ENCODE measurements at regions not wholly inside any gene's neighbourhood (a gene's known extent, or its start where the extent isn't known, plus 50 kb on each side); places are given as distances from the start of the nearest gene placed in this dataset.

DNA sequence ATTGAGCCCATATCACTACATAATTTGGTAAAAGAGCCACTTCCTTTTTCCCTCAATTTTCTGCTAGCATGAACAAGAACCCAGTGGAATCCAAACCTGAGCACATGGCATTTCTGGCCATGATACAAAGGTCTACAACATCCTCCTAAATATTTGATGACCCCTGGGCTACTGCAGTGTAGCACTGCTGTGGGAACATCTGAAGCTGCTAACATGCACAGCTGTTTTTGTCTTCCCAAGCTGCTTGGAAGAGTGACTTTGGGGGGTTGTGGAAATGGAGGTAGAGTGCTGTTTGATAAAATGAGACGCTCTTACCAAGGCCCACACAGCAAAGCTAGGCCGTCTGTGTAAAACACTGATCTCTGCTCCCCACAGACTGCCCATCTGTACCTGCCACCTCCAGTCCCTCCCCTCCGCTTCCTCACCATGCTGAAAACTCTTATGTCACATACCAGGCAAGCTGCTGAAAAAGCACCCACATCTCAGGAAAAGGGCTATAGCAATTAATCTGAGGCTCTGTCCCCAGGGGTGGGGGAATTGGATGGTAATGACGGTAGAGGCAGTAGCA lies 197.2 kb upstream of the HNRNPA3 start:
- no peak for DNase-seq (ENCODE audit: low read depth, low spot score)

GRCh38 chr2:177020524-177021119 lies 192.0 kb upstream of the HNRNPA3 start:
- no peak for DNase-seq (ENCODE audit: low read depth, low spot score)

DNA sequence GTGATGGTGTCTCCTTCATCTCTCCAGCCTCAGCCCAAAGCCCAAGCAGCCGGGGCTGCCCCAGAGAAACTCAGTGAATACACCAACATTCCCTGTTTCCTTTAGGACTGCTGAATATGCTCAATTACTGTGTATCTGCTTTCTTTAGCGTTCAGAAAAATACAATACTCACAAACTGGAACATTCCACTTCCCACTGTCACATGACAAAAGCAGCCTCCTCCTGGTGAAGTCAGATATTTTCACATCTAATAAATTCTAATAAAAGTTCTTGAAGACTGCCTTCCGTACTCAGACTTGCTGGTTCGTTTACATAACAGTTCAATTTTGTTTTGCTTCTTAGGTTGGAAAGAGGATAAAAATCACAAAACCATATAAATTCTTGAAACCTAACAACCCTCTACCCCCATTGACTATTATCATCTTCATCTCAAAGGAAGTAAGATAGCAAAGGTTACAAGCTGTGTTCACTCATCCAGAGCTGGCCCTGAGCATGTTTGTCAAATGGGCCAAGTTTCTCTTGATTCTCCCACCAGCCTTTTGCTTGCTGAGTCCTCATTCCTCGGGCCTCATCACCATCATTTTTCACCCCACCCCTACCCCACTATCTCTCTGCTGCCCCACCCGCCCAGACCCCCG lies 190.8 kb upstream of the HNRNPA3 start:
- no peak for DNase-seq (ENCODE audit: low read depth, low spot score)

- DNase-seq (ENCODE audit: low read depth, low spot score) = no peak
Observed at GRCh38 chr2:177024765-177025164, 187.8 kb upstream of the HNRNPA3 start.

- no peak for DNase-seq (ENCODE audit: low read depth, low spot score)
Observed at GRCh38 chr2:177026253-177026652, 186.3 kb upstream of the HNRNPA3 start.

- DNase-seq (ENCODE audit: low read depth, low spot score) = no peak
Observed at GRCh38 chr2:177026956-177027355, 185.6 kb upstream of the HNRNPA3 start.

GRCh38 chr2:177028296-177028695 lies 184.3 kb upstream of the HNRNPA3 start:
- no peak for DNase-seq (ENCODE audit: low read depth, low spot score)

GRCh38 chr2:177029075-177029474 lies 183.5 kb upstream of the HNRNPA3 start:
- no peak for DNase-seq (ENCODE audit: low read depth, low spot score)

GRCh38 chr2:177029501-177029900 lies 183.1 kb upstream of the HNRNPA3 start:
- DNase-seq (ENCODE audit: low read depth, low spot score) = no peak

DNA sequence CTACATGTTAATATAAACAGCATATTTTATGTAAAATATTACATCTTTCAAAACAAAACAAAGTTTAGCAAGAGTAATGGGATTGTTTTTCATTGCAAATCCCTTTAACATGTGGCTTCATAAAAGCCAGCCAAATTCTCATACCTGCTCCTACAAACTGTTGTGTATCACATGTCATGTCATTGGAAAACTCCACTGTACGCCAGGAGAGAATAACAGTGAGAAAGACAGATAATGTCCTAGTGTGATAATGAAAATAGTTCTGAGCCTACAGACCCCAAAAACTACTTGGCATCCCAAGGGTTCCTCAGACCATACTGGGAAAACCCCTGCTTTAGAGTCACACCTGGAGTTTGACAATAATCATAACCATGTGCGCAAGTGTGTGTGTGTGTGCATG lies 182.7 kb upstream of the HNRNPA3 start:
- no peak for DNase-seq (ENCODE audit: low read depth, low spot score)

DNA sequence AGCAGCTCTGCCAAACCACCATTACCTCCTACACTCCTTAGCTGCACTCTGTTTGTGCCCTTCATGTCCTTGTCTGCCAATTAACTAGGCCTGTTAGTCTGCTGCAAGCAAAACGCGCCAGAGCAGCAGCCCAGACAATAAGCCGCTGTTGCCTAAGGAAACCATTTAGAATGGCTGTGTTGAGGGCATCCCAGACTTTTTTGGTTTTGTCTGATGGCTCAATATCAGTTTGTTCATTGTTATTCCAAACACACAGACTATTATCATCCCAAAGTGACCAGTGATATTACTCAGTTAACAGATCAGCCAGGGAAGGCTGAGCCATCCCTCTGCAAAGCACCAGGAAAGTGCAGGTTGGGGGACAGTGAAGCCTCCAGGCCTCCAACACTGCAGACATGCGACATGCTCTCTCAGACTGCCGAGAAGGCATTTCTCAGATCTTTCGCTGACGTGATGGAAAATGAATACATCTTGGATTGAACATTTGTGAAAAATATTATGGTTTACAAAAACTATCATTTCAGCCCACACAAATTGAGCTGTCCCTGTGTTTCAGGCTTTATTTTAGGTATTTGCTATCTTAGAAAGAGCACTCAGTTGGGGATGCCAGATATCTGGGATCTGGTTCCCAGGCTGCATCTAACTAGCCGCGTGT lies 182.0 kb upstream of the HNRNPA3 start:
- DNase-seq (ENCODE audit: low read depth, low spot score) = no peak

DNA sequence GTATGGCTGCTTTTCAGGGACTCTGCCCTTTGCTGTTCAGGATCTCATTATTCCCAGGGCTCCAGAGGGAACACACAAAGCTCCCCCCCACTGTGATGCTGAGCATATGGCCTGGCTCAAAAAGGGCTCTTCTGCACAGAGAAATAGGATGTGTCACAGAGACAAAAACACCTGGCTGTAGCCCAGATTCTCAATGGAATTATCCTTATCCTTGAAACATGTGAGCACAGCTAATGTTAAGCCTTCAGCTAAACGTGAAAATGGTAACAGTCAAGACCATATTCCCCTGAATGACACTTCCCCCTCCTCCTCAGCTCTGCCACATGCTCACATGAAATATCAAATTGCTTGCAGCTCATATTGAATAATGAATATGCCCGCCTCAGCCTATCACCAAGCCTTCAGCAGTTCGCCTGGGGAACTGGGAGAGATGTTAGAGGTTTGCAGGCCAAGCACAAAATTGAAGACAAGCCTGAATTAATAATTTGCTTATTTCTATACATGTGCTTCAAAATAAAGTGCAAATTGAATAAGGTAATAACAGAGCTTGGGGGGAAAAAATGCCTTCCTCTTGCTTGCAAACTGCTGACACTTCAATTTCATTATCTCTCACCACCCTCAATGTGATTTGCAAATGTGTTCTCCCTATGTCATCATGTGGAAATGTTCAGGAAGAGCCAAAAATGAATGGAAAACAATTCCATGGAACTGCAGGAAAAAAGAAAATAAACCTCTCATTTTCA lies 181.0 kb upstream of the HNRNPA3 start:
- no peak for DNase-seq (ENCODE audit: low read depth, low spot score)

- DNase-seq (ENCODE audit: low read depth, low spot score) = no peak
Observed at GRCh38 chr2:177036747-177037146, 175.8 kb upstream of the HNRNPA3 start.

DNA sequence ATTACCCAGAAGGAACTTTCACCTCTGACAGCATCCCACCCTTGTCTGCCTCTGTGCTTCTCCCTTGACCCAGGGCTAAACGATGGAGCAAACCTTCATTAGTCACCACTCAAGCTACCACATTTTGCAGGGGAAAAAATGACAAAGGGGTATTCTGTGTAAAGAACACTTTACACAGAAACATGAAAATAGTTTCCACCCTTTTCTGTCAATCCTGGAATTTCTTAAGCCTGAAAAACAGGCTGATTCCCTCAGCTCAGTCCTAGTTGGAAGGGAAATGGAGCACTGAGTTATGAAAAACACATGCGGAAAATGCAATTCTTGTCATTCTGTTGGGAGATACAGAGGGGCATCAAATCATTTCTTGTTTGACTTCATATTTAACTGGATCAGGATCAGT lies 175.0 kb upstream of the HNRNPA3 start:
- no peak for DNase-seq (ENCODE audit: low read depth, low spot score)

- no peak for DNase-seq (ENCODE audit: low read depth, low spot score)
Observed at GRCh38 chr2:177038787-177039484, 173.7 kb upstream of the HNRNPA3 start.

DNA sequence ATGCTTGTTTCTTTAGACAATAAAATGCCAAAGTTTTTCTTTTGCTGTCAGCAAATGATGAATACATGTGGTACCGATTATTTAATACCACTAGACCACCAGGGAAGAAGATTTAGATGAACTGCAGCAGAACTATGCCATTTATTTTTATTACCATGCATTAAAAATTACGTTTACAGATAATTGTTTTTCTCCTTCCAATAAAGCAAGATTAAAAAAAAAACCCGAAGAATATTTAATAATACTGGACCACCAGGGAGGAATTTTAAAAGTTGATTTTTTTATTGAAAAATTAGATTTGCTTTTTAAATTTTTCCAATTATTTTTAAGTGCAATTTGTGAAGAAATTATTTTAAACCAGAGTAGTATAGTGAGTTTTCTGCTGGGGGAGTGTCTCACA lies 170.3 kb upstream of the HNRNPA3 start:
- no peak for DNase-seq (ENCODE audit: low read depth, low spot score)

DNA sequence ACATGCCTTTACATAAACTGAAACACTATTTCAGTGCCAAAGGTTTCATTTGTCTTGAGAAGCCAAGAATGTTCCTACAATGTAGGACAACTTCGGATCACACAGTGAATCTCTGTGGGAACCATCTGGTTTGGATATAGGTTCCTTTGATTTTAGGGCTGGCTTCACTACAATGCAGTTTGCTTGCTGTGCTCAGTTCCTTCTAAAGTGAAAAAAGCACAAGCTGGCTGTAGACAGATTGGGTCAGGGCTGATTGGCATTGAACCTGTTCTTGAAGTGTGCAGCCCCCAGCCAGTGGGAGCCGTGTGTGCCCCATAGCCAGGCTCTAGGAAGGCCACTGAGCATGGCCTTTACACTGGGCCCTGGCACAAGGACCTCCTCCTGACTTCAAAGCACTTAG lies 167.9 kb upstream of the HNRNPA3 start:
- no peak for DNase-seq (ENCODE audit: low read depth, low spot score)

DNA sequence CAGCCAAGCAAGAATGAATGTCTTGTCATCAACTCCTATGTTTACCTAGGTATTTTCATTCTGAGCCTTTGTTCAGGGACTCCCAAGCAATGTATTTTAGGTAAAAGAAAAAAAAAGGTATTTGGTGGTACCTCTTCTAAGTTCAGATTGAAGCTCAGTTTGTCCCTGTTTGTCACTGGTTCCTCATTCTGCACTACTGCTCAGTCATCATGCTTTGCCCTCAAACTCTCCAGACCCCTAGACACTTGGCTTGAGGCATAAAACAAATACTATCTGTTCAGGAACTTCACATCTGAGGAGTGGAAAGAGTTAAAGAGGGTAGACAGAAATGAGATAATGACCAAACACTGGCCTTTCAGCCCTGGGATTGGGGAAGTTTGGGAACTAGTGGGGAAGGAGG lies 163.6 kb upstream of the HNRNPA3 start:
- no peak for DNase-seq (ENCODE audit: low read depth, low spot score)

DNA sequence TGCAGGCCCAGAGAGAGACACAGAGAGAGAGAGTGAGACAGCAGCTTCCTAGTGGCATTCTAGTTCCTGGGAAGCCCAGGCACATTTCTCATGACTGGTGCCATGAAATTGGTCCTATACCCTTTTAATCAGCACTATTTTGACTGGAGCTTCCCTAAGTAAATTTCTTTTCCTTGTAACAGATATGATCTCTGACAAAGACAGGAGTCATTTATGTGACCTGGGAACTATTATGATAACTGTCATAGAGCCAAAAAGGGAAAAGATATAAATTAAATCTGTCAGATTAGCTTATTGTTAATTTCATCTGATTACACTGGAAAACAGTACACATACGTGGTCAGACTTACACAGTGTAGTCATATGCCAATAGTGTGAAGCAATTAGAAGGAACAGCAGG lies 161.3 kb upstream of the HNRNPA3 start:
- no peak for DNase-seq (ENCODE audit: low read depth, low spot score)

DNA sequence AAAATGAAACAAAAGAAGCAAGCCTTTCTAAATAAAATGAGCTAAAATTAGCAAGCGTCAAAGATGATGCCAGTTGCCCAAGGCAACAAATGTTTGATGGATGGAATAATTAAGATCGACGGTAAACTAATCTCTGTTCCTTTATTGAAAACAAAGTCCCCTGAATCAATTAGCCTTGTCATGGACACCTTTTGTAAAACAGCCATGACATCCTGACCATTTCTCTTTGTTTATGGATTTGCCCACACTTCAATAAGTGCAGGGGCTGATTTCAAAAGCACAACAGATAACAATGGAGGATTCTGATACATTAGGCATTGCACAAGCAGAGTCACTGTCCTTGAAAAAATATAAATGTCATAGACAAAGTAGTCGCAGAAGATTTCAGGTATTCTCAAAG lies 160.1 kb upstream of the HNRNPA3 start:
- DNase-seq (ENCODE audit: low read depth, low spot score) = no peak

DNA sequence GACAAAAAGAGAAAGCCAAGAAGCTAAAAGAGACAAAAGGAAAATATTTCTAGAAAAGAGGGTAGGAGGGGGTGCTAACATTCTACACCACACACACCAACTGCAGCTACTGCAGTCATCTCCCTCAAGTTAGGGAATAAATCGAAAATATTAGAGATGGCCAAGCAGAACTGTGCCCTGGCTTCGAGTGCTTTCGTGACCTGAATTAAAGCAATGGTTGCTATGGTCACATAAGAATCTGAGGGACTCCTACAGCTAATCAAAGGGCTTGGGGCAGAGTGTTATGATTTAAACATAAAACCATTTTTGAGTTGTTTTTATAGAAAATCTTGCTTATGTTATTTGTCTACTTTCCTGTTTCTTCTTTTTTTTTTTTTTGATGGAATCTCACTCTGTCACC lies 159.6 kb upstream of the HNRNPA3 start:
- no peak for DNase-seq (ENCODE audit: low read depth, low spot score)

GRCh38 chr2:177053716-177054115 lies 158.9 kb upstream of the HNRNPA3 start:
- no peak for DNase-seq (ENCODE audit: low read depth, low spot score)

Measured in iPS DF 19.7 (cell line).